RWPE1 (cell line): ENCODE measurements at regions not wholly inside any gene's neighbourhood (a gene's known extent, or its start where the extent isn't known, plus 50 kb on each side); places are given as distances from the start of the nearest gene placed in this dataset.

Experiments
- CTCF ChIA-PET: fragments of 350-600 bp; sonication (Branson Sonifier 250); formaldehyde crosslinking; extraction: SDS; loops from one replicate; lab custom pipeline; 2021; lab: Yijun Ruan, JAX
- POLR2A ChIA-PET: fragments of 400-600 bp; formaldehyde crosslinking; extraction: SDS; loops from one replicate; lab custom pipeline; 2020; ENCODE audit warnings: antibody characterized with exemption; ENCODE audit not compliant: low non-redundant PET; lab: Yijun Ruan, JAX
- DNase-seq: peaks from one replicate; pipeline ENCODE4 v3.0.0; 2012; ENCODE audit warnings: low spot score
- H3K27ac ChIP-seq: fragments of 450-650 bp; 2 replicates; pipeline ENCODE4 v1.5.1; 2017
- TF ChIP-seq, protein P1 (sequence below): fragments of 450-650 bp; conservative IDR thresholded peaks from 2 replicates; pipeline ENCODE4 v1.5.1; 2017; ENCODE audit warnings: low read depth, mild to moderate bottlenecking

GRCh38 chr15:95368191-95368590 is 962.3 kb upstream of the NR2F2 start:
- CTCF ChIA-PET, result no interaction called here
- TF ChIP-seq, protein P1, sequence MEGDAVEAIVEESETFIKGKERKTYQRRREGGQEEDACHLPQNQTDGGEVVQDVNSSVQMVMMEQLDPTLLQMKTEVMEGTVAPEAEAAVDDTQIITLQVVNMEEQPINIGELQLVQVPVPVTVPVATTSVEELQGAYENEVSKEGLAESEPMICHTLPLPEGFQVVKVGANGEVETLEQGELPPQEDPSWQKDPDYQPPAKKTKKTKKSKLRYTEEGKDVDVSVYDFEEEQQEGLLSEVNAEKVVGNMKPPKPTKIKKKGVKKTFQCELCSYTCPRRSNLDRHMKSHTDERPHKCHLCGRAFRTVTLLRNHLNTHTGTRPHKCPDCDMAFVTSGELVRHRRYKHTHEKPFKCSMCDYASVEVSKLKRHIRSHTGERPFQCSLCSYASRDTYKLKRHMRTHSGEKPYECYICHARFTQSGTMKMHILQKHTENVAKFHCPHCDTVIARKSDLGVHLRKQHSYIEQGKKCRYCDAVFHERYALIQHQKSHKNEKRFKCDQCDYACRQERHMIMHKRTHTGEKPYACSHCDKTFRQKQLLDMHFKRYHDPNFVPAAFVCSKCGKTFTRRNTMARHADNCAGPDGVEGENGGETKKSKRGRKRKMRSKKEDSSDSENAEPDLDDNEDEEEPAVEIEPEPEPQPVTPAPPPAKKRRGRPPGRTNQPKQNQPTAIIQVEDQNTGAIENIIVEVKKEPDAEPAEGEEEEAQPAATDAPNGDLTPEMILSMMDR, result no peak
- POLR2A ChIA-PET, result no interaction called here
- no peak overlapping the region for H3K27ac ChIP-seq
- no peak for DNase-seq

DNA sequence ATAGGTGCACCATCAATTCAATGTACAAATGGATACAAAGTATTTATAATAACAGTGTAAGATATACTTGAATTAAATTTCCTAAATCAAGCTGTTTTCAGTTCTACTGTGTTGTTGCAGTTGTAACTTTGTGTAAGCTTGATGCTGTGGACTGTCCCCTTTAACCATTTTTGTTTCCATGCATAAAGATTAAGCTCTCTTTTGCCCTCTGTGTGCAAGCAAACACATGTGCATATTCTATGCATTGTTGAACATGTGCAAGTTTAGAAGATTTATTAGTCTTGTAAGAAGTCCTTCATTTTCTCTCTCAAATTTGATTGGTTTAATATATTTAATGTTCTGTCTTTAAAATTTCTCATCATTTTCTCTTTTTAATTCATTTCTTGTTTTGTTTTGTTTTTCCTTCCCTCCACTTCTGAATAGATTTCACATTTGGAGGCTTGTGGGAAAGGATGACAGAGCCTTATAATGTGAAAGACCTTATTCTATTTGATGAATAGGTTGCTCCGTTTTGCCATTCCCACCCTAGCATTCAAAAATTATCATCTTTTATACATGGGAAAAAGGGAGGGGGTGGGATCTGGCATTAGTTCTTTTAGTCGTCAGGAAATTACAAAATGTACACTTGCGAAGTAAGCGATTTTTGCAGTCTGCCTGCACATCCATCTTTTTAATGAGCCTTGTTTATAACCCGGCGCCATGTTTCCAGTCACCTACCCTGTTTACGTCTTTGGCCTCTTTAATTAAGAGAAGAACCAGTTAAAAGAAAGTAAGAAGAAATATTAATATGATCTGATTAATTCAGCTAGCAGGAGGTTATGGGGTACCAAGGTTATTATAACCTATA is 961.5 kb upstream of the NR2F2 start:
- ChIA-PET CTCF (no interaction called here), POLR2A (no interaction called here)
- TF ChIP-seq, protein P1, result no peak
- no peak for DNase-seq
- no peak overlapping the region for H3K27ac ChIP-seq

DNA sequence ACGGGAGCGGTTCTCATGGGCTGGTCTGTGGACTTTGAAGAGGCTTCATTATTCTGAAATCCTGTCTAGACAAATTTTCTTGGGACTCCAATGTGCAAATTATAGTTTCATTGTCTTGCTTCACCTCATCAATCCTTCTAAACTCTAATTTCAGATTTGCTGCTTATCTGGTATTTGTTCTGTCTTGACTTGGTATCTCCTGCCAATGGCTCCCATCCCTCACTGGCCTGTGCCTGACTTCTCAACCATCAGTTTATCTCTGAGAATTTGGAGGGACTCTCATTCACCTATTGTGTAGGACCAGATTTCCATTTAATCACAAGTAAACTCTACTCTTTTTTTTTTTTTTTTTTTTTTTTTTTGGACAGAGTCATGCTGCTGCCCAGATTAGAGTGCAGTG is 960.2 kb upstream of the NR2F2 start:
- CTCF ChIA-PET, result no interaction called here
- TF ChIP-seq, protein P1, result no peak
- DNase-seq, result no peak
- POLR2A ChIA-PET, result no interaction called here
- no peak overlapping the region for H3K27ac ChIP-seq

DNA sequence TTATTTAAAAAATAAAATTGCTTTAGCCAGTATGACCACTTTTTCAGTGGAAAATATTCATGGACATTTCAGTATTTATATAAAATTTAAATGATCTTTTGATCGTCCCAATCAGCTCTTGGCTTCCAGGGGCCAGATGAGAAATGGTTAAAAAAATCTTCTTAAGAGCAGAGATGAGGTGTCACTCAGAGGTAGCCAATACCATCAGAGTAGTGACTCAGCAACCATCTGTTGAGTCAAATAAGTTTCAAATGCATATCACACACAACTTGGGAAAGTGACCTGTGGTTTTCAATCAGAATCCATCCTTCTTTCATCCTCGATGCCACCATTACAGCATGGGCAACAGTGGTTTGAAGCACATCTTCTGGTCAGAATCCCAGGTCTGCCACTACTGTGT is 958.8 kb upstream of the NR2F2 start:
- TF ChIP-seq, protein P1, result no peak
- DNase-seq, result no peak
- POLR2A ChIA-PET, result no interaction called here
- H3K27ac ChIP-seq, result no peak overlapping the region
- CTCF ChIA-PET, result no interaction called here

GRCh38 chr15:95375281-95375680 is 955.2 kb upstream of the NR2F2 start:
- POLR2A ChIA-PET, result no interaction called here
- CTCF ChIA-PET, result no interaction called here
- TF ChIP-seq, protein P1, result no peak
- DNase-seq, result no peak
- no peak overlapping the region for H3K27ac ChIP-seq

DNA sequence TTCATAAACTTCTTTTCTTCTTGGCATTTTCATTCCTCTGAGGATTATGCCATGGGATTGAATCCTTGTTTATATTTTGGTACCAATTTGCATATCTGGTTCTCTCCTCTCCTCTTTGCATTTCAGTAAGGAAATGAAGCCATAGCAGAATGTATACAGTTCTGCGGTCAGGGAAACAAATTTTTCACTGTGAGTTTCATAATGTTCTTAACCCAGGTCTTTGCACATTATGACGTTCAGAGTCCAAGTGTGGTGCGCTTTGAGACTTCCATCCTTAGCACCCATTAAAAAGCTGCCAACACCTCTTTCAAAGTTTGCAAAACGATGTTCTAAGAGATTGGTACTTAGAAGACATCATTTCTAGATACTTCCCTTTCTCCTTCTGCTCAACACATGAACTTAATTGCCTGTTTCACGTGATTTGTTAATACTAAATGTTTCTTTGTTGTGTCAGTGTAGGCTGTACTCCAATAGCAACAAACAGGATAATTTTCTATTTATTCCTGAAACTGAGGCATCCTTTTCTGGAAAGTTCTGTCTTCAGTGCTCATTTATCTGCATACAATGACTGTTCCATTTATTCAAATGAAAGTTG is 953.1 kb upstream of the NR2F2 start:
- ChIA-PET POLR2A (no interaction called here), CTCF (no interaction called here)
- no peak overlapping the region for H3K27ac ChIP-seq
- TF ChIP-seq, protein P1, result no peak
- DNase-seq, result no peak
